ENCODE measurements at regions not wholly inside any gene's neighbourhood (a gene's known extent, or its start where the extent isn't known, plus 50 kb on each side); places are given as distances from the start of the nearest gene placed in this dataset.

GRCh38 chr12:91404441-91404840 lies 221.8 kb upstream of the DCN start:
- TF ChIP-seq CTCF (IDR thresholded peaks at IDR 0.05 in 8 of 11, conservative IDR thresholded peaks at IDR 0.05 in 3 of 11), result no peak
- no peak for TF ChIP-seq POLR2AphosphoS5 (IDR thresholded peaks at IDR 0.05)
